ENCODE measurements at regions not wholly inside any gene's neighbourhood (a gene's known extent, or its start where the extent isn't known, plus 50 kb on each side); places are given as distances from the start of the nearest gene placed in this dataset.

DNA sequence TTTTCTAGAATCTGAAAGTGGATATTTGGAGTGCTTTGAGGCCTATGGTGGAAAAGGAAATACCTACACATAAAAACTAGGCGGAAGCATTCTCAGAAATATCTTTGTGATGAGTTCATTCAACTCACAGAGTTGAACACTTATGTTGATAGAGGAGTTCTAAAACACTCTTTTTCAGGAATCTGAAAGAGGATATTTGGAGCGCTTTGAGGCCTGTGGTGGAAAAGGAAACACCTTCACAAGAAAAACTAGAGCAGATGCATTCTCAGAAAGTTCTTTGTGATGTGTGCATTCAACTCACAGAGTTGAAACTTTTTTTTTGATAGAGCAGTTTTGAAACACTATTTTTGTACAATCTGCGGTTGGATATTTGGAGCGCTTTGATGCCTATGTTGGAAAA lies 1250.0 kb upstream of the DEFB115 start:
- DNase-seq (ENCODE audit: low read depth), result peak; percentile 0
